K562 (cell line): ENCODE measurements at regions not wholly inside any gene's neighbourhood (a gene's known extent, or its start where the extent isn't known, plus 50 kb on each side); places are given as distances from the start of the nearest gene placed in this dataset.

ENCODE experiments used
- GMEB1 ChIP-seq: fragments of 250-450 bp; sonication (Bioruptor Pico); IDR thresholded peaks from 2 replicates; pipeline ENCODE4 v1.4.0; 2020; ENCODE audit warnings: mild to moderate bottlenecking
- NCOA4 ChIP-seq: fragments of 450-650 bp; IDR thresholded peaks from 2 replicates; pipeline ENCODE4 v1.6.1; 2018; ENCODE audit warnings: mild to moderate bottlenecking; ENCODE audit not compliant: partially characterized antibody
- PREB ChIP-seq: sonication (generic); formaldehyde crosslinking; IDR thresholded peaks from 2 replicates; pipeline ENCODE4 v1.8.1; 2023; ENCODE audit warnings: mild to moderate bottlenecking, missing genetic modification reagents
- SMAD3 ChIP-seq: fragments of 450-650 bp; formaldehyde crosslinking; conservative IDR thresholded peaks from 2 replicates; pipeline ENCODE4 v1.4.0; 2020; ENCODE audit warnings: mild to moderate bottlenecking
- XRCC4 ChIP-seq: IDR thresholded peaks from one replicate; pipeline ENCODE4 v1.6.1; 2011; ENCODE audit not compliant: insufficient read depth, insufficient read length; ENCODE audit errors: extremely low read depth
- ZBTB5 ChIP-seq: fragments of 450-650 bp; IDR thresholded peaks from 2 replicates; pipeline ENCODE4 v1.6.1; 2017; ENCODE audit warnings: antibody characterized with exemption
- ZMIZ1 ChIP-seq, 2 experiments: fragments of 150-350 bp in 1 of 2; IDR thresholded peaks; 2 replicates each; pipeline ENCODE4 v1.6.1; 2012 to 2016; ENCODE audit warnings: low read depth in 2 of 2, low read length in 2 of 2, mild to moderate bottlenecking in 1 of 2, moderate library complexity in 1 of 2
- ZNF217 ChIP-seq: sonication (generic); formaldehyde crosslinking; IDR thresholded peaks from 2 replicates; pipeline ENCODE4 v1.8.0; 2022; ENCODE audit warnings: mild to moderate bottlenecking, missing genetic modification reagents
- ZNF311 ChIP-seq: fragments of 250-450 bp; sonication (Bioruptor Pico); IDR thresholded peaks from 2 replicates; pipeline ENCODE4 v1.4.0; 2020; ENCODE audit warnings: mild to moderate bottlenecking, moderate library complexity

- no peak for TF ChIP-seq ZMIZ1 (IDR thresholded peaks at IDR 0.05; ENCODE audit: low read depth in 2 of 2, low read length in 2 of 2)
- TF ChIP-seq ZNF217, result no peak
- TF ChIP-seq PREB (CRISPR knock-in tag), result no peak
- no peak for TF ChIP-seq ZBTB5
- TF ChIP-seq GMEB1 (CRISPR knock-in tag), result no peak
- TF ChIP-seq SMAD3 (CRISPR knock-in tag), result no peak
- no peak for TF ChIP-seq ZNF311 (CRISPR knock-in tag)
- TF ChIP-seq NCOA4, result no peak
- TF ChIP-seq XRCC4, result no peak
Measured at GRCh38 chr16:76195056-76195455, 82.1 kb upstream of the CNTNAP4 start (continued).
